Endothelial cell of umbilical vein (primary cell): ENCODE measurements at regions not wholly inside any gene's neighbourhood (a gene's known extent, or its start where the extent isn't known, plus 50 kb on each side); places are given as distances from the start of the nearest gene placed in this dataset.

ENCODE experiments used
- BruUV-seq: library from RNA; stranded (reverse); fragments of 400-500 nt; replicated peaks from 2 replicates; lab custom pipeline; 2021; lab: Mats Ljungman, UMichigan
- CTCF ChIA-PET: fragments of 300-600, 350-600 bp; sonication (Branson Sonifier 250); formaldehyde crosslinking; loops from one replicate; lab custom pipeline; 2021; ENCODE audit warnings: antibody characterized with exemption, inconsistent platforms; lab: Charles Lee
- POLR2A ChIA-PET: fragments of 300-600, 350-600 bp; sonication (Branson Sonifier 250); formaldehyde crosslinking; loops from one replicate; lab custom pipeline; 2021; ENCODE audit warnings: antibody characterized with exemption, inconsistent platforms; lab: Charles Lee
- DNase-seq: peaks from one replicate; pipeline ENCODE4 v3.0.0-alpha.2; 2011; ENCODE audit warnings: low read depth, low spot score
- FAIRE-seq: peaks from 2 replicates; lab custom pipeline; 2011; peaks lifted over from hg19 to GRCh38; lab: Jason Lieb, UNC
- H2AFZ ChIP-seq: 2 replicates; pipeline ENCODE4 v1.6.0; 2012; ENCODE audit warnings: low read depth, low read length, control low read depth, inconsistent platforms
- H3K27ac ChIP-seq: 2 replicates; pipeline ENCODE4 v1.5.1; 2011; ENCODE audit warnings: low read depth, mild to moderate bottlenecking, control low read depth, low read length, moderate library complexity; ENCODE audit not compliant: insufficient read depth
- H3K27me3 ChIP-seq, 2 experiments: 2 replicates each; pipeline versions ENCODE4 v1.6.0 to v1.6.1; 2011; ENCODE audit warnings: low read length in 2 of 2, mixed read lengths in 1 of 2; ENCODE audit not compliant: control insufficient read depth in 2 of 2, insufficient read depth in 2 of 2
- H3K36me3 ChIP-seq, 2 experiments: 2 replicates in 1 of 2; 3 replicates in 1 of 2; pipeline ENCODE4 v1.5.1; 2011; ENCODE audit warnings: low read length in 2 of 2, mild to moderate bottlenecking in 1 of 2, moderate library complexity in 1 of 2; ENCODE audit not compliant: control insufficient read depth in 2 of 2, insufficient read depth in 2 of 2; ENCODE audit errors: extremely low read depth in 1 of 2
- H3K4me1 ChIP-seq: 3 replicates; pipeline ENCODE4 v1.5.1; 2011; ENCODE audit warnings: mild to moderate bottlenecking, low read length; ENCODE audit not compliant: control insufficient read depth, insufficient read depth; ENCODE audit errors: extremely low read depth
- H3K4me2 ChIP-seq: 2 replicates; pipeline ENCODE4 v1.6.1; 2011; ENCODE audit warnings: low read length, control low read depth, mixed read lengths; ENCODE audit not compliant: insufficient read depth
- H3K4me3 ChIP-seq, 3 experiments: fragments of 200-600 bp in 1 of 3; sonication (generic), shearing (Covaris generic) in 1 of 3; replicated peaks in 1 of 3; 2 replicates each; pipeline ENCODE4 v1.5.1; 2011 to 2016; ENCODE audit warnings: control low read depth in 3 of 3, low read length in 3 of 3, mild to moderate bottlenecking in 2 of 3, inconsistent platforms in 1 of 3, low read depth in 1 of 3, moderate library complexity in 1 of 3; ENCODE audit not compliant: insufficient read depth in 1 of 3
- H3K79me2 ChIP-seq: 2 replicates; pipeline ENCODE4 v1.6.0; 2012; ENCODE audit warnings: low read length, inconsistent platforms; ENCODE audit not compliant: control insufficient read depth, insufficient read depth
- H3K9ac ChIP-seq: replicated peaks from 2 replicates; pipeline ENCODE3; 2011; ENCODE audit warnings: low read length, control low read depth; ENCODE audit not compliant: insufficient read depth; ENCODE audit errors: extremely low read depth
- H3K9me1 ChIP-seq: replicated peaks from 3 replicates; pipeline ENCODE4 v1.6.0; 2011; ENCODE audit warnings: mild to moderate bottlenecking, low read length; ENCODE audit not compliant: control insufficient read depth, insufficient read depth; ENCODE audit errors: extremely low read depth
- H3K9me3 ChIP-seq: replicated peaks from 2 replicates; pipeline ENCODE4 v1.5.1; 2012; ENCODE audit warnings: low read length, inconsistent platforms; ENCODE audit not compliant: control insufficient read depth, insufficient read depth
- H4K20me1 ChIP-seq: replicated peaks from 2 replicates; pipeline ENCODE3; 2011; ENCODE audit warnings: mild to moderate bottlenecking, low read length; ENCODE audit not compliant: control insufficient read depth, insufficient read depth; ENCODE audit errors: extremely low read depth
- EZH2 ChIP-seq: IDR thresholded peaks from 2 replicates; pipeline ENCODE4 v1.6.1; 2012; ENCODE audit warnings: borderline replicate concordance, low read depth, mild to moderate bottlenecking, moderate library complexity, low read length, inconsistent platforms; ENCODE audit not compliant: severe bottlenecking
- FOS ChIP-seq: IDR thresholded peaks from 2 replicates; pipeline ENCODE4 v1.6.1; 2011; ENCODE audit warnings: mild to moderate bottlenecking, low read length, moderate library complexity, borderline replicate concordance; ENCODE audit not compliant: insufficient read depth
- GATA2 ChIP-seq: IDR thresholded peaks from 2 replicates; pipeline ENCODE4 v1.7.0; 2011; ENCODE audit warnings: low read depth, mild to moderate bottlenecking, moderate library complexity, mixed read lengths, low read length; ENCODE audit not compliant: insufficient read length, insufficient read depth
- JUN ChIP-seq: IDR thresholded peaks from 2 replicates; pipeline ENCODE4 v1.6.1; 2011; ENCODE audit warnings: borderline replicate concordance, low read depth; ENCODE audit not compliant: insufficient read length, insufficient read depth
- MAX ChIP-seq: IDR thresholded peaks from 2 replicates; pipeline ENCODE4 v1.6.1; 2011; ENCODE audit not compliant: insufficient read depth, insufficient read length
- MYC ChIP-seq: IDR thresholded peaks from one replicate; pipeline ENCODE4 v1.6.1; 2011; ENCODE audit warnings: mild to moderate bottlenecking, low read depth, low read length
- POLR2A ChIP-seq: IDR thresholded peaks from 2 replicates; pipeline ENCODE4 v1.6.1; 2012; ENCODE audit warnings: low read depth, mild to moderate bottlenecking, control low read depth, low read length
- POLR2AphosphoS5 ChIP-seq: IDR thresholded peaks from 2 replicates; pipeline ENCODE4 v1.6.1; 2012; ENCODE audit warnings: low read depth, mild to moderate bottlenecking, control low read depth, low read length, moderate library complexity; ENCODE audit not compliant: insufficient read depth
- dilution Hi-C: fragments of 300-500 bp; cut with MboI; formaldehyde crosslinking; loops from one replicate; pipeline ENCODE4 v1.15.0; 2019; ENCODE audit warnings: low sequenced_read_pairs; ENCODE audit not compliant: extremely low pct_ligation_motif_present
- intact Hi-C: fragments of 100-400 bp; cut with micrococcal nuclease; formaldehyde crosslinking; loops from one replicate; pipeline ENCODE4 v1.10.0; 2022
- TF ChIP-seq, protein P1 (sequence below), 2 donors: IDR thresholded peaks; 1 replicate in 1 of 2; 2 replicates in 1 of 2; pipeline ENCODE4 v1.5.1; 2011; ENCODE audit warnings: low read length in 2 of 2, mild to moderate bottlenecking in 2 of 2, moderate library complexity in 2 of 2, control low read depth in 1 of 2, inconsistent platforms in 1 of 2, low read depth in 1 of 2; ENCODE audit not compliant: insufficient read depth in 1 of 2; ENCODE audit errors: extremely low read depth in 1 of 2

GRCh38 chr1:216788671-216789070, 65.4 kb upstream of the ESRRG start:
- H2AFZ ChIP-seq, result no peak overlapping the region
- H3K27ac ChIP-seq, result no peak overlapping the region
- no peaks in the 10 kb centered on the region for H3K9me3 ChIP-seq
- H3K79me2 ChIP-seq, result no peaks in the 10 kb centered on the region
- no peak for DNase-seq
- no peaks in the 10 kb centered on the region for H3K9me1 ChIP-seq
- no peaks in the 10 kb centered on the region for H3K27me3 ChIP-seq
- H3K9ac ChIP-seq, result no peak overlapping the region
- BruUV-seq, result no TSS peak
- CTCF ChIA-PET, result no interaction called here
- H3K36me3 ChIP-seq, result no peaks in the 10 kb centered on the region
- H3K4me2 ChIP-seq, result no peak overlapping the region
- no peaks in the 10 kb centered on the region for H4K20me1 ChIP-seq
- dilution Hi-C loops, result no loop called here
- no peak overlapping the region for H3K4me3 ChIP-seq
- FAIRE-seq, result no peak
- TF ChIP-seq JUN (no peak), POLR2A (no peak), POLR2AphosphoS5 (no peak), EZH2 (no peak), MYC (no peak), MAX (no peak), FOS (no peak), GATA2 (no peak)
- TF ChIP-seq, protein P1, sequence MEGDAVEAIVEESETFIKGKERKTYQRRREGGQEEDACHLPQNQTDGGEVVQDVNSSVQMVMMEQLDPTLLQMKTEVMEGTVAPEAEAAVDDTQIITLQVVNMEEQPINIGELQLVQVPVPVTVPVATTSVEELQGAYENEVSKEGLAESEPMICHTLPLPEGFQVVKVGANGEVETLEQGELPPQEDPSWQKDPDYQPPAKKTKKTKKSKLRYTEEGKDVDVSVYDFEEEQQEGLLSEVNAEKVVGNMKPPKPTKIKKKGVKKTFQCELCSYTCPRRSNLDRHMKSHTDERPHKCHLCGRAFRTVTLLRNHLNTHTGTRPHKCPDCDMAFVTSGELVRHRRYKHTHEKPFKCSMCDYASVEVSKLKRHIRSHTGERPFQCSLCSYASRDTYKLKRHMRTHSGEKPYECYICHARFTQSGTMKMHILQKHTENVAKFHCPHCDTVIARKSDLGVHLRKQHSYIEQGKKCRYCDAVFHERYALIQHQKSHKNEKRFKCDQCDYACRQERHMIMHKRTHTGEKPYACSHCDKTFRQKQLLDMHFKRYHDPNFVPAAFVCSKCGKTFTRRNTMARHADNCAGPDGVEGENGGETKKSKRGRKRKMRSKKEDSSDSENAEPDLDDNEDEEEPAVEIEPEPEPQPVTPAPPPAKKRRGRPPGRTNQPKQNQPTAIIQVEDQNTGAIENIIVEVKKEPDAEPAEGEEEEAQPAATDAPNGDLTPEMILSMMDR (IDR thresholded peaks at IDR 0.05; ENCODE audit: extremely low read depth in 1 of 2, insufficient read depth in 1 of 2, low read depth in 1 of 2, low read length in 2 of 2), result no peak
- intact Hi-C loops, result no loop called here
- H3K4me1 ChIP-seq, result no peaks in the 10 kb centered on the region
- POLR2A ChIA-PET, result no interaction called here
